B cell (primary cell): ENCODE measurements at regions not wholly inside any gene's neighbourhood (a gene's known extent, or its start where the extent isn't known, plus 50 kb on each side); places are given as distances from the start of the nearest gene placed in this dataset.

Experiments
- EZH2 ChIP-seq: IDR thresholded peaks from 2 replicates; pipeline ENCODE4 v1.6.1; 2012; ENCODE audit warnings: borderline replicate concordance, low read depth, mild to moderate bottlenecking, moderate library complexity, low read length; ENCODE audit not compliant: insufficient read depth, poor library complexity, severe bottlenecking
- TF ChIP-seq, protein P1 (sequence below): fragments of 200-600 bp; IDR thresholded peaks from one replicate; pipeline ENCODE4 v1.8.0; 2022; ENCODE audit warnings: antibody characterized with exemption, mild to moderate bottlenecking

GRCh38 chr12:61138415-61138759 lies 1121.8 kb upstream of the USP15 start:
- TF ChIP-seq, protein P1, sequence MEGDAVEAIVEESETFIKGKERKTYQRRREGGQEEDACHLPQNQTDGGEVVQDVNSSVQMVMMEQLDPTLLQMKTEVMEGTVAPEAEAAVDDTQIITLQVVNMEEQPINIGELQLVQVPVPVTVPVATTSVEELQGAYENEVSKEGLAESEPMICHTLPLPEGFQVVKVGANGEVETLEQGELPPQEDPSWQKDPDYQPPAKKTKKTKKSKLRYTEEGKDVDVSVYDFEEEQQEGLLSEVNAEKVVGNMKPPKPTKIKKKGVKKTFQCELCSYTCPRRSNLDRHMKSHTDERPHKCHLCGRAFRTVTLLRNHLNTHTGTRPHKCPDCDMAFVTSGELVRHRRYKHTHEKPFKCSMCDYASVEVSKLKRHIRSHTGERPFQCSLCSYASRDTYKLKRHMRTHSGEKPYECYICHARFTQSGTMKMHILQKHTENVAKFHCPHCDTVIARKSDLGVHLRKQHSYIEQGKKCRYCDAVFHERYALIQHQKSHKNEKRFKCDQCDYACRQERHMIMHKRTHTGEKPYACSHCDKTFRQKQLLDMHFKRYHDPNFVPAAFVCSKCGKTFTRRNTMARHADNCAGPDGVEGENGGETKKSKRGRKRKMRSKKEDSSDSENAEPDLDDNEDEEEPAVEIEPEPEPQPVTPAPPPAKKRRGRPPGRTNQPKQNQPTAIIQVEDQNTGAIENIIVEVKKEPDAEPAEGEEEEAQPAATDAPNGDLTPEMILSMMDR = no peak
- TF ChIP-seq EZH2 = no peak
